Heart left ventricle (tissue), 16 donors: ENCODE measurements at regions not wholly inside any gene's neighbourhood (a gene's known extent, or its start where the extent isn't known, plus 50 kb on each side); places are given as distances from the start of the nearest gene placed in this dataset.

Source experiments
- ATAC-seq, 4 donors: fragments of 200-7000 bp; cut with Tn5 transposase; one replicate each; pipeline ENCODE4 v1.9.1; 2020 to 2022; ENCODE audit warnings: moderate library complexity in 4 of 4, mild to moderate bottlenecking in 3 of 4, moderate number of reproducible peaks in 1 of 4
- DNase-seq, 5 donors: peaks; one replicate each; pipeline ENCODE4 v3.0.0-alpha.2; 2020
- H3K27ac ChIP-seq, 12 donors: fragments of 200-600 bp; sonication (generic) in 4 of 12; one replicate each; pipeline versions ENCODE4 v1.5.0 to v1.8.0; 2016 to 2022; ENCODE audit warnings: mild to moderate bottlenecking in 2 of 12
- H3K27me3 ChIP-seq, 9 donors: fragments of 200-600 bp; sonication (generic) in 2 of 9; one replicate each; pipeline versions ENCODE4 v1.5.1 to v1.8.0; 2016 to 2022; ENCODE audit warnings: mild to moderate bottlenecking in 3 of 9
- H3K36me3 ChIP-seq, 9 donors: fragments of 200-600 bp; sonication (generic) in 2 of 9; one replicate each; pipeline versions ENCODE4 v1.5.0 to v1.8.0; 2018 to 2022; ENCODE audit warnings: mild to moderate bottlenecking in 2 of 9
- H3K4me1 ChIP-seq, 12 donors: fragments of 200-600 bp; sonication (generic) in 4 of 12; one replicate each; pipeline versions ENCODE4 v1.5.0 to v1.8.0; 2016 to 2022; ENCODE audit warnings: mild to moderate bottlenecking in 3 of 12
- H3K4me3 ChIP-seq, 12 donors: fragments of 200-600 bp; sonication (generic) in 4 of 12; one replicate each; pipeline versions ENCODE4 v1.5.0 to v1.8.0; 2017 to 2022; ENCODE audit warnings: mild to moderate bottlenecking in 9 of 12, moderate library complexity in 4 of 12
- H3K9me3 ChIP-seq, 12 donors: fragments of 200-600 bp; sonication (generic) in 4 of 12; one replicate each; pipeline versions ENCODE4 v1.5.0 to v1.8.0; 2016 to 2022; ENCODE audit warnings: mild to moderate bottlenecking in 1 of 12
- CTCF ChIP-seq, 12 donors: fragments of 200-600 bp; sonication (generic) in 4 of 12; IDR thresholded peaks; one replicate each; pipeline versions ENCODE4 v1.5.0 to v1.8.0; 2018 to 2022; ENCODE audit warnings: antibody characterized with exemption in 12 of 12, mild to moderate bottlenecking in 5 of 12
- POLR2A ChIP-seq, 2 donors: fragments of 450-650 bp; IDR thresholded peaks; one replicate each; pipeline ENCODE4 v1.6.1; 2017; ENCODE audit warnings: antibody characterized with exemption in 2 of 2, mild to moderate bottlenecking in 2 of 2, moderate library complexity in 2 of 2
- WGBS, 4 donors: extraction: QIAGEN DNeasy Blood & Tissue Kit in 2 of 4; methylation state at CpG; one replicate each; pipeline versions ENCODE4 v1.1.5 to v1.1.7; 2013 to 2018; 5-methylcytosine and 5-hydroxymethylcytosine counted together
- intact Hi-C, 10 donors: fragments of 100-400 bp; cut with DNase I; formaldehyde crosslinking; loops; one replicate each; pipeline versions ENCODE4 v1.11.1 to v1.14.2; 2022
- donor health status: ischemic (EF 13 %, LVEDD 7.1; RV severe dilation, severe dysfunction).
- donor health status: healthy with polysubstance abuse.
- donor health status: DM: no; HTN: yes; CAD: no.
- donor health status: DM: no; HTN: no; CAD: no.
- donor health status: ischemic (EF 25% LVEDD 6.9; RV normal size, moderate dysfunction).
- donor health status: ischemic (EF 25% LVEDD 5.7; RV mildly dilated, moderate dysfunction).
- donor health status: healthy.
- donor health status: DM: yes; HTN: yes; CAD: no.
- donor health status: ischemic (EF 35%, LVEDD 5.7; RV mildly dilated, moderate dysfunction).
- donor health status: nonischemic (EF 11% LVEDD 7.7; RV severe dilation, severe dysfunction).
- donor health status: DM: yes; HTN: yes; CAD: no.
- donor health status: PGD.
- donor health status: ischemic (EF 29% LVEDD 5.4; RV normal size, mild dysfunction).
- donor health status: nonischemic (EF 23%, LVEDD 6.1; RV moderate dilation, normal function).

GRCh38 chr5:7039074-7039473, 325.8 kb downstream of the TENT4A start:
- 71 to 74% (median 72%) methylated on average over 4 of the region's 4 CpGs for WGBS, 4 donors
- intact Hi-C loops, result no loop called here
- Histone ChIP-seq H3K27ac (no peak overlapping the region), H3K27me3 (no peaks in the 10 kb centered on the region), H3K4me1 (no peaks in the 10 kb centered on the region), H3K36me3 (no peaks in the 10 kb centered on the region), H3K4me3 (no peak overlapping the region), H3K9me3 (peaks cover 0 to under 1% (median 0%) of the 10 kb centered on the region in 12 donors)
- DNase-seq (no peak), ATAC-seq (no peak)
- no peak for TF ChIP-seq CTCF (IDR thresholded peaks at IDR 0.05)
- TF ChIP-seq POLR2A (IDR thresholded peaks at IDR 0.05), result no peak

GRCh38 chr5:7040111-7040510, 326.9 kb downstream of the TENT4A start:
- no peaks in the 10 kb centered on the region for H3K9me3 ChIP-seq
- ATAC-seq, result no peak
- no peak for DNase-seq
- H3K27me3 ChIP-seq, result no peaks in the 10 kb centered on the region
- WGBS, 4 donors, result 80 to 93% (median 83%) methylated on average over 2 of the region's 2 CpGs
- no peaks in the 10 kb centered on the region for H3K36me3 ChIP-seq
- no peak overlapping the region for H3K4me3 ChIP-seq
- H3K27ac ChIP-seq, result no peak overlapping the region
- intact Hi-C loops, result no loop called here
- no peak for TF ChIP-seq CTCF (IDR thresholded peaks at IDR 0.05)
- TF ChIP-seq POLR2A (IDR thresholded peaks at IDR 0.05), result no peak
- no peaks in the 10 kb centered on the region for H3K4me1 ChIP-seq

GRCh38 chr5:7043797-7044196, 330.6 kb downstream of the TENT4A start:
- DNase-seq, result no peak
- no peak overlapping the region for H3K4me3 ChIP-seq
- TF ChIP-seq POLR2A (IDR thresholded peaks at IDR 0.05), result no peak
- H3K9me3 ChIP-seq, result no peaks in the 10 kb centered on the region
- WGBS, 4 donors, result 75 to 80% (median 78%) methylated on average over 6 of the region's 6 CpGs
- H3K27ac ChIP-seq, result no peak overlapping the region
- no peaks in the 10 kb centered on the region for H3K4me1 ChIP-seq
- intact Hi-C loops, result no loop called here
- ATAC-seq, result no peak
- no peaks in the 10 kb centered on the region for H3K36me3 ChIP-seq
- H3K27me3 ChIP-seq, result no peaks in the 10 kb centered on the region

- DNase-seq (no peak), ATAC-seq (no peak)
- no peaks in the 10 kb centered on the region for H3K9me3 ChIP-seq
- no peak overlapping the region for H3K4me3 ChIP-seq
- H3K27ac ChIP-seq, result no peak overlapping the region
- no peaks in the 10 kb centered on the region for H3K4me1 ChIP-seq
- TF ChIP-seq CTCF (IDR thresholded peaks at IDR 0.05) (no peak), POLR2A (IDR thresholded peaks at IDR 0.05) (no peak)
- H3K27me3 ChIP-seq, result no peaks in the 10 kb centered on the region
- 59 to 68% (median 65%) methylated on average over 7 of the region's 7 CpGs for WGBS, 4 donors
- no peaks in the 10 kb centered on the region for H3K36me3 ChIP-seq
- intact Hi-C loops, result no loop called here
These were observed 334.5 kb downstream of the TENT4A start for GRCh38 chr5:7047511-7048261.

GRCh38 chr5:7050986-7051385, 337.8 kb downstream of the TENT4A start:
- WGBS, 4 donors, result 41 to 47% (median 43%) methylated on average over 1 of the region's 1 CpG
- Histone ChIP-seq H3K4me3 (no peak overlapping the region), H3K9me3 (no peaks in the 10 kb centered on the region), H3K36me3 (no peaks in the 10 kb centered on the region), H3K27me3 (no peaks in the 10 kb centered on the region), H3K4me1 (no peaks in the 10 kb centered on the region), H3K27ac (no peak overlapping the region)
- TF ChIP-seq CTCF (IDR thresholded peaks at IDR 0.05) (no peak), POLR2A (IDR thresholded peaks at IDR 0.05) (no peak)
- DNase-seq (no peak), ATAC-seq (no peak)
- intact Hi-C loops, result no loop called here
